Heart left ventricle (tissue), 13 donors: ENCODE measurements at regions not wholly inside any gene's neighbourhood (a gene's known extent, or its start where the extent isn't known, plus 50 kb on each side); places are given as distances from the start of the nearest gene placed in this dataset.
"Not testable (repeated sequence)": the region's sequence is repeated elsewhere in the genome, so short reads cannot be mapped to it uniquely, and the experiment has no call there.

Experiments used
- CTCF ChIP-seq, 12 donors: fragments of 200-600 bp; sonication (generic) in 4 of 12; IDR thresholded peaks; one replicate each; pipeline versions ENCODE4 v1.5.0 to v1.8.0; 2018 to 2022; ENCODE audit warnings: antibody characterized with exemption in 12 of 12, mild to moderate bottlenecking in 5 of 12
- POLR2A ChIP-seq, 2 donors: fragments of 450-650 bp; IDR thresholded peaks; one replicate each; pipeline ENCODE4 v1.6.1; 2017; ENCODE audit warnings: antibody characterized with exemption in 2 of 2, mild to moderate bottlenecking in 2 of 2, moderate library complexity in 2 of 2
- donor health status: ischemic (EF 13 %, LVEDD 7.1; RV severe dilation, severe dysfunction).
- donor health status: DM: no; HTN: yes; CAD: no.
- donor health status: DM: no; HTN: no; CAD: no.
- donor health status: ischemic (EF 25% LVEDD 6.9; RV normal size, moderate dysfunction).
- donor health status: ischemic (EF 25% LVEDD 5.7; RV mildly dilated, moderate dysfunction).
- donor health status: ischemic (EF 35%, LVEDD 5.7; RV mildly dilated, moderate dysfunction).
- donor health status: nonischemic (EF 11% LVEDD 7.7; RV severe dilation, severe dysfunction).
- donor health status: DM: yes; HTN: yes; CAD: no.
- donor health status: PGD.
- donor health status: ischemic (EF 29% LVEDD 5.4; RV normal size, mild dysfunction).
- donor health status: nonischemic (EF 23%, LVEDD 6.1; RV moderate dilation, normal function).

- not testable (repeated sequence) for TF ChIP-seq CTCF, POLR2A (IDR thresholded peaks at IDR 0.05)
These were observed 241.3 kb upstream of the SGO1 start for GRCh38 chr3:20427268-20427667.
